GM18868 (cell line): ENCODE measurements at regions not wholly inside any gene's neighbourhood (a gene's known extent, or its start where the extent isn't known, plus 50 kb on each side); places are given as distances from the start of the nearest gene placed in this dataset.
"Not testable (repeated sequence)": the region's sequence is repeated elsewhere in the genome, so short reads cannot be mapped to it uniquely, and the experiment has no call there.

Experiments
- ATAC-seq: cut with Tn5 transposase; IDR thresholded peaks from one replicate; pipeline ENCODE4 v1.9.1; 2021; ENCODE audit warnings: mild to moderate bottlenecking, moderate library complexity; ENCODE audit not compliant: unreplicated experiment

DNA sequence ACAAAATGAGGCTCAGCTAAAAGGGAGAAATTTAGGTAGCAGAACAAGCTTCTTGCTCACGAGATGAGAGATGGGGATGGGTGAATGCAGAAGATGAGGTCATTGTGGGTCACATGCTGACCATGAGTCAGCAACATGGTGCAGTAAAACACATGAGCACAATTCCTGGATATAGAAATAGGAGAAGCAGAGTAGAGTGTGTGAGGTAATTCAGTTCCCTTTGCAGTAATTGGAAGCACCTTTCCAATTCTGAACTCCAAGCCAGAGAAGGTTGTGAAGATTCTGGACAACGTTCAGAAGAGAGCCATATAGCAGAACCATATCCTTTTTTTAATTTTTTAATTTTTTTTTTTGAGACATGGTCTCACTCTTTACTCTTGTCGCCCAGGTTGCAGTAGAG, 62.0 kb upstream of the LMNTD1 start:
- ATAC-seq: no peak

DNA sequence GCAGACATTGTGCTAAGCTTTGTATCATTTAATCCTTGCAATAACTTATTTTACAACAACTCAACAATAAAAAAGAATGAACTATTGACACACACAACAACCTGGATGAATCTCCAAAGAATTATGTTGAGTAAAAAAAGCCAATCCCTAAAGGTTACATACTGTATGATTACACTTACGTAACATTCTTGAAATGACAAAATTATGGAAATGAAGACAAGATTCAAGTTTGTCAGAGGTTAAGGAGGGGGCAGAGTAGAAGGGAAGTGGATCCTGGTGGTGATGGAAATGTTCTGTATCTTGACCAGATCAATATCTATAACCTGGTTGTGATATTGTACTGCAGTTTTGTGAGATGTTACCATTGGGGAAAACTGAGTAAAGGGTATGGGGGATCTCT, 63.2 kb upstream of the LMNTD1 start:
- ATAC-seq: no peak

DNA sequence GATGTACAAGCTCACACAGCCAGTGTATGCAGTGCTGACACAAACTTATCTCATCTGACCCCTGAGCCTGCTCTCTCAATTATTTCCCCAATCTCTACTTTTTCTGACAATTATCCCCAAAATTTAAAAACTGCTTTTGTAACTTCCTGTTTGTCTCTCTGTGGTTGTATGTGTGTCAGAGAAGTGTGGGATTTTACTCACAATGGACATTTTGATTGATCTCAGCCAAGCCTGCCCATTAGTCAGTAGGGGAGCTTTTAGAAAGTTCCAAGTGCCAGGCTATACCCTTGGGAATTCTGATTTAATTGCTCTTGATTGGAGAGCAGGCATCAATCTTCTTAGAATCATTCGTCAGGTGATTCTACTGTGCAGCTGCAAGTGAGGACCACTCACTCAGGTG, 64.9 kb upstream of the LMNTD1 start:
- ATAC-seq: no peak

DNA sequence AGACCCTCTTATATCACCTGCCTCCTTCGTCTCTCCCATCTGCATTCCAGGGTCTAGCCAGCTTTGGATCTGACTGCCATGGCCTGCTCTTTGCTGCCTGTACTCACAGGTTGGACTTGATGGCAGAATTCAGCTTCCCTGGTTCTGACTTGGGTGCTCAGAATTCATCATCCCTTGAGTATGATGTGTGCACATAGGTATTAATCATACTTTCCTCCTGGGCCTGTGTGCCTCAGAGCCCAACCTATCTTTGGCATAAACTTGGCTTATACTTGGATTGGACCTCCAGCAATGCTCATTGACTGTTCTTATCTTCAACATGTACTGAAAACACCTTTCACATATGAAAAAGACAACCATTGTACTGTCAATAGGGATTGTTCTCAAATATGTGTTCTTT, 70.7 kb upstream of the LMNTD1 start:
- no peak for ATAC-seq

DNA sequence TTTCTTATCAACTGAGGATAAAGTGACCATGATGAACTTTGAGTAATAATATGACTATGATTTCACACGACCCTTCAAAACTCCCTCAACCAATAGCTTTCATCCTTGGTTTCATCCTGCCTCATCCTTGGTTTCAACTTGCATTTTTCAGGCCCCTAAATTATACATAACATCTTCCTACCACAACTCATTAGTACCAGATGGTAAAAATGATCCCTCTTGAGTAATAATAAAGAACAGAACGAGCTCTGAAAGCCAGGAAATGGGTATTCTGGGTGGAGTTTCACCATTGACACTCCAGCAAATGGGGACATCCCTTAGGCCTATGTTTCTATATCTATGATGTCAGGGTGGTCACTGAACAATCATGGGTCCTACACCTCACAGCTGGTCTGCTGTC, 72.1 kb upstream of the LMNTD1 start:
- ATAC-seq: no peak

DNA sequence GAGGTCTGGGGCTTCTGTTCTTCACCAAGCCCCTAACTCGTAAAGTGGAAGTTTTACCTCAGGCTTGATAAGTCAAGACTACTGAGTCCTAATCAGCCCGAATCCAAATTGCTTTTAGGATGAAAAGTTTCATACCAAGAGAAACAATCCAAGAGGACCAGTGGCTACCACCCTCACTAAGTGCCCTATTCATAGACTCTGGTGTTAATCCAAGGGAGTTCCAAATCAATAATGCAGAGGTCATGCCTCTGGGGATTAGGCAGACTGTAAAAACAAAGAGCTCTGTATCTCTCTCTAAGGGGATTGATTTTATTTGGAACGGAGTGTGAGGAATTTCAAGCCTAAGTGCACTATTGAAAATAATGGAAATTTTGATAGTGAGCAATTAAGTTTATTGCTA, 76.3 kb upstream of the LMNTD1 start:
- no peak for ATAC-seq

DNA sequence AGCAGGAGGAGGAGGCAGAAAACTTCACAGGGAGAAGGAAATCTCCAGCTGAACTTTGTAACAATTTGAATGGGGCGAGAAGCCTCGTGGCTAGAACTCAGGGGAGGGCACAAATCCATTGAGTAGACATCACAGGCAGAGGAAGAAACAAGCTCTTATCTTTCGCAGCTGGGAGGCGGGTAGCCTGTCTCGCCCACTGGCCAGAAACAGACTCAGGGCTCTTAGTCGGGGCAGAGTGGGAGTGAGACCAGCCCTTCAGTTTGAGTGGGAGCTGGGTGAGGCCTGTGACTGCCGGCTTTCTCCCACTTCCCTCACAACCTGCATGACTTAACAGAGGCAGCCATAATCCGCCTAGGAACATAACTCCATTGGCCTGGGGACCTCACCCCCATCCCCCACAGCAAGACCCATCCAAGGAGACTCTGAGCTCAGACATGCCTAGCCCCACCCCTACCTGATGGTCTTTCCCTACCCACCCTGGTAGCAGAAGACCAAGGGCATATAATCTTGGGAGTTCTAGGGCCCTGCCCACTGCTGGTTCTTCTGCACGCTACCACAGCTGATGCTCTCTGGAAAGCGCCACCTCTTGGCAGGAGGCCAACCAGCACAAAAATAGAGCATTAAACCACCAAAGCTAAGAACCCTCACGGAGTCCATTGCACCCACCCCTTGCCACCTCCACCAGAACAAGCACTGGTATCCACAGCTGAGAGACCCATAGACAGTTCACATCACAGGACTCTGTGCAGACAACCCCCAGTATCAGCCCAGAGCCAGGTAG, 77.8 kb upstream of the LMNTD1 start:
- ATAC-seq: not testable (repeated sequence)

DNA sequence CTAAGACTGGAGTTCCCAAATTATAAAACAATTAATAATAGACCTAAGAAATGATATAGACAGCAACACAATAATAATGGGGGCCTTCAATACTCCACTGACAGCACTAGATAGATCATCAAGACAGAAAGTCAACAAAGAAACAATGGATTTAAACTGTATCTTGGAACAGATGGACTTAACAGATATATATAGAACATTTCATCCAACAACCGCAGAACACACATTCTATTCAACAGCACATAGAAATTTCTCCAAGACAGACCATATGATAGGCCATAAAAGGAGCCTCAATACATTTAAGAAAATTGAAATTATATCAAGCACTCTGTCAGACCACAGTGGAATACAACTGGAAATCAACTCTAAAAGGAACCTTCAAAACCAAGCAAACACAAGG, 80.1 kb upstream of the LMNTD1 start:
- ATAC-seq: not testable (repeated sequence)

DNA sequence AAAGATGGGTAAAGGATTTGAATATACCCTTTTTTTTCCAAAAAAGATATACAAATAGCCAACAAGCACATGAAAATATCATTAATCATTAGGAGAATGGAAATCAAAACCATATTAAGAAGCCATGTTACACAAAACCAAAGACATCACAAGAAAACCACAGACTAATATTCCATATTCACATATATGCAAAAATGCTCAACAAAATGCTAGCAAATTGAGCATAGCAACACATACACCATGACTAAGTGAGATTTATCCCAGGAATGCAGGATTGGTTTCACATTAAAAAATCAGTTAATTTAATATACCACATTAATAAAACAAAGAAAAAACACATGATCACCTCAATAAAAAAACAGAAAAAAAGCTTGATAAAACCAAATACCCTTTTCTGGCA, 84.7 kb upstream of the LMNTD1 start:
- ATAC-seq: no peak

DNA sequence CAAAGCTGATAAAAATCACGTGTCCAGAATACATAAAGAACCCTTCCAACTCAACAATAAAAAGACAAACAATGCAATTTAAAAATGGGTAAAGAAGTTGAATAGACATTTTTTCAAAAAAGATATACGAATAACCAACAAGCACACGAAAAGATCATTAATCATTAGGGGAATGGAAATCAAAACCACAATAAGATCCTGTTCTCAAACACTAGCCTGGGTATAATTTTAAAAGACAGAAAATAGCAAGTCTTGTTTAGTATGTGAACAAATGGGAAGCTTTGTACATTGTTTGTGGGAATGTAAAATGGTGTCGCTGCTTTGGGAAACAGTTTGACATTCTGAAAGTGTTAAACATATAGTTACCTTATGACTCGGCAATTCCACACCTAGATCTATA, 86.3 kb upstream of the LMNTD1 start:
- no peak for ATAC-seq

DNA sequence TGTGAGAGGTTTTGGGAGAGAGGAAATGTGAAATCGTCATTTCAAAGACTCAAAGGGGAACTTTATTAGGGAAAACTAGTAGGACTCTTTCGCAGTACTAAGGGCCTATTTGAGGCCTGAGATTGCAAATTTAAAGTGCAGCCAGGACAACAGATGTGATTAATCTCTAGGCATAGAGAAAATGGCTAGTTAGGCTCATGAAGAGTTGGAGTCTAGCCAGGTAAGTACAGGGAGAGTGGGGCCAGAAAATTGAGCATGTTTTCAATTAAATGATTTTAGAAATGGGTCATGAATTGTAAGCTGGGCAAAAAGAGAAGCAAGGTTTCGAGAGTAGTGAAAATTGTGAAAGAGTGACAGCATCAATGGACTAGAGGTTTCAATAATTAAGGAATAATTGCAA, 91.9 kb upstream of the LMNTD1 start:
- ATAC-seq: no peak

DNA sequence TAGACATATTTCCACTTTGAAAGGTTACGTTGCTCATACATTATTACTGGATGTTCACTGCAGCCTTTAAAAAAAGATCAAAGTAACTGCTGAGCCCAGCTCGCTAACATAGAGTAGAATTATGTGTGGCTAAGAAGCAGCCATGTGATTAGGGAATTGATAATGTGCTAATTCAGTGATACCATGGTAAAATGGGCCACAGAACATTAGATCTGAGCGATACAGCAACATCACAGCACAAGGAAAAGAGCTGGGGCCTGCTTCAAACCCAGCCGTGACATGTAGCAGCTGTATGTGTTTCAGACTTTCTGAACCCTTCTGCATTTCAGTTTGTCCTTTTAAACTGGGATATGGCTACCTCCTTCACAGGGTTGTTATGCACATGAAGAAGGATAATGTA, 92.3 kb upstream of the LMNTD1 start:
- no peak for ATAC-seq

DNA sequence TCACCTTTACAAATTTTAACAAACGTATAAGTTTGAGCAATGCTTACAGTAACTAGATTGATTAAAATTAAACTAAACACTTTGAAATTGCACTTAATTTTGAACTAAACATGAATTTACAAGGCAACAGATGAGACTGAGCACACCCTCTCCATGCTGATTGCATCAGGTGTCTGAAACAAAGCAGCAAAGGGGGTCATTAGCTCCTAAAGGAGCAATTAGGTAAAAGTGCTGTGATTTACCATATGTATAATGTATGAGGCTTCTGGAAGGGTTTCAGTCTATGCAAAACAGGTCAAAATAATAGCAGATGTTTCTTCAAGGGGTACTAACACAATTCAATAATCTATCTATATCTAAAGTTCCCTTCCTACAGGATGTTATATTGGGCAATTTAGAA, 98.8 kb upstream of the LMNTD1 start:
- ATAC-seq: no peak

DNA sequence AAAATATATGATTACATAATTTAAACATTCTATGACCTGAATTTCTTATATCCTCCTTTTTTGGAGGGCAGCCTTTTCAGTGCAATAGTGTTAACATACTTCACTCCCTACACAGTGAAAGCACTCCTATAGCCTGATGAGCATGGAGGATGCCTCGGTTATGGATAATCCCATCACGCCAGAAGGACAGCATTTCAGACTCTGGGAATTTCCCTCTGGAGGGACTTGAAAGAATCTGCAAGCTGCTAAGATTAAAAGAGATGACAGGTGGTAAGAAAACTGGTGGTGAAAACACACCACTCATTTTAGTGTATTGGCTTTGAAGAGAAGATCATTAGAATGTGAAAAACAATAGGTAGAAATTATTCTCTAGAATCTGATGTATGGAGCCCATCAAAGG, 99.3 kb upstream of the LMNTD1 start:
- ATAC-seq: no peak

DNA sequence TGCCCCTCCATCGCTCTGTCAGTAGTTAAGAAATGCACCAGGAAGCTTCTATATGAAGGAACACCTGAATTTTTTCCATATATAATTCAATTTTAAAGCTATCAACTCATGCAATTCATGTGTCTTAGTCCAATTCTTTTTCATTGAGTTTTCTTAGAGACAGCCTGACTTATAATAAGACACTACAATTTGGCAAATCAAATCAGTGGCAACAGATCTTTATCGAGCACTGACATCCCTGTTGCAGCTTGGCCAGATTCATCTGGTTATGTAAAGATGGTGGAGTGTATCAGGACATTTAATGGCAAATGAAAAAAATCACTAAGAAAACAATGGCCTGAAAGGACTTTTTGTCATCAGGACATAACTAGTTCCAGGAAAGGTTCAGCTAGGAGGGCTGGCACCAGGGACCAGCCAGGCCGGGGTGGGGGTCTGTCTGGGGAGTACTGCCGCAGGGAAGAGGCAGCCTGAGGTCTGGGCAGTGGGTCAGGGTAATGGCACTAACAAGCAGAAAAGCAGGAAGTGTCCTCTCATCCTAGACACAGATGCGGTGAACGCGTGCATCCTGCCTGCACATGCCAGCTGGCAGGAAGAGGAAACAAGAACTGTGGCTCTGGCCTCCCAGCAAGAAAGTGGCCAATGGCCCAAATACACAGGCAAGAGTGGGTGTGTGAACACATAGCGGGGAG, 100.5 kb upstream of the LMNTD1 start:
- ATAC-seq: no peak

DNA sequence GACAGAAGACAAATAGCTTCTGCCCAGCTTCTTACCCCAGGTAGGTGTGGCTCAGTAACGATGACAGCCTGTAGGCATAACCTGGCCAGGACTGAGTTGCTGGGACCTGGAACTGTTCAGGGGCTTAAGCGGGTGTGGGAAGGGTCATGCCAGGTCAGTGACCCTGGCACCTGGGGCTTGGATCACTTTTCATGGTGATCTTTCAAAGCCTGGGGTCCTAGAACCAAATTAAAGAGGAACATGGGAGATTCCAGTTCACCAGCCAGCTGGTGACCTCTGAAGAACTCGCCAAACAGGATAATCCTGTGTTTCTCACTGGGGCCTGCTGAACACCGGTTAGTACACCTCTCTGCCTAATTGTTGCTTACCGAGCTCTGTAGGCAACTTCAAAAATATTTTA, 102.6 kb upstream of the LMNTD1 start:
- no peak for ATAC-seq

DNA sequence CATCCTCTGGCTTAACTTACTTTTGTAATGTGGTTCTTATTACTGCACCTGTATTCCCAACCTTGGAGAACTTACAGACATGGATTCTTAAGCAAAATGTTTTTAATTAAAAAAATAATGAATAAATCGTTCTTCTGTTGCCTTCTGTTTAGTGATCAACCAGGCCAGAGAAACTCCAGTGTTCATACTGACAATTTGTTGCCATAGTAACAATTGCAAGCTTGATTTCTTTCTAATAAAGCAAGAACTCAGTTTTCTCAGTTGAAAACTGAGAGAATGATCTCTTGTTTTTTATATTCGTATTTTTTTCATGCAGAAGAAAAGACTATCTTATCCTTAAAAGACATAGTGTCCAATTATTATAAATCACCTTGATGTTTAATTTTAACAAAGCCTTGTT, 106.5 kb upstream of the LMNTD1 start:
- no peak for ATAC-seq

DNA sequence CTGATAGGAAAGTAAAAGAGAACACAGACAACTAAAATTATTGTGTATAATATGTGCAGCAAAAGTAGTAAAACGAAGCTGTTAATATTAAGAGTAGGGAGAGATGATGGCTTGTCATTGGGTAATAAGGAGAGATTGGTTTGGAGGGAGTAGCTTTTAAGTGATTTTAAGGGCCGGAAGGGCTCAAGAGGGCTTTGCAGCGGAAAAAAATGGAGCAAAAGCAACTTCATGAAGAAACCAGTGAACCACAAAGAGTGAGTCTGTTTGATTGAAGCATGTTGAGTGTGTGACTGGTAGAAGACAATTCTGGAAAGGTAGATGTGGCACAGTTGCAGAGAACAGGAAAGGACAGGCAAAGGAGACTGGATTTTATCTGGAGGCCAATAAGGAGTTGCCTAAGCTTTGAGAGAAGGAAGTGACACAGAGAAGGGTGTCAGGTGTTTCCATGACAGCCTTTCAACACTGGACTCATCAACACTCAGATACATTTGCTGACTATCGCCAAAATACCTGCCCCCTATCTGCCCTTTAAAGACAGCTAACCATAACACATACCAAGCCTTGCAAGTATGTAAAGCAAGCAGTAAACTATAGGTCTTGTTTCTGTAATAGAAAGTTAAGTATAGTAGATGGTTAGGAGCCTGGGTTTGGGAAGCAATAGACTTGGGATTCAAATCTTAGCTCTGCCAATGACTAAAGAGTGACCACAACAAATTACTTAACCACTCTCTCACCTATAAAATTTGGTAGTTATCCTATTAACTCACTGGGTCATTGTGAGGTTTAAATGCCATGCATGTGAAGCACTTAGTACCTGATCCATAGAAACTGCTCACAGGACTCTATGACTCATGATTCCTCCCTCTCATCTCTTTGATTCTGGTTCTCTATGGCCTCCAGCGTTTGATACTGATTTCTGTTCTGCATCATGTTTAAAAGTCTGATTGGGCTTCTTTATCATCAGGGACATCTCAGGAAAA, 117.3 kb upstream of the LMNTD1 start:
- no peak for ATAC-seq

DNA sequence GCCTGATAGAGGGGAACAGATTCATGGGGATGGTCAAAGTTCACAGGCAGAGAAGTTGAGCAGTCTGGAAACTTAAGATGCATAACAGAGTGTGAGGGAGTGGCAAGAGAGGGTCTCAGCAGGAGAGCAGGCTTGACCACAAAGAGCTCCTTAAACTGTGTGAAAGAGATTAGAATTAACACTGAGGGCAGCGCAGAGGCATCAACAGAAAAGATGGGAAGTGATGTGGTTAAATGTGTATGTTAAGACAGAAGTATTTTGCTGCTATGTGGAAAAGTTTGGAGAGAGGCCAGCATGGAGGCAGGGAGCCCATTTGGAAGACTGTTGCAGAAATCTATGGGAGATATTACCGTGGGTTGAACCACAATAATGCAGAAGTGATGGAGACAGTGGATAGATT, 122.7 kb upstream of the LMNTD1 start:
- ATAC-seq: no peak

DNA sequence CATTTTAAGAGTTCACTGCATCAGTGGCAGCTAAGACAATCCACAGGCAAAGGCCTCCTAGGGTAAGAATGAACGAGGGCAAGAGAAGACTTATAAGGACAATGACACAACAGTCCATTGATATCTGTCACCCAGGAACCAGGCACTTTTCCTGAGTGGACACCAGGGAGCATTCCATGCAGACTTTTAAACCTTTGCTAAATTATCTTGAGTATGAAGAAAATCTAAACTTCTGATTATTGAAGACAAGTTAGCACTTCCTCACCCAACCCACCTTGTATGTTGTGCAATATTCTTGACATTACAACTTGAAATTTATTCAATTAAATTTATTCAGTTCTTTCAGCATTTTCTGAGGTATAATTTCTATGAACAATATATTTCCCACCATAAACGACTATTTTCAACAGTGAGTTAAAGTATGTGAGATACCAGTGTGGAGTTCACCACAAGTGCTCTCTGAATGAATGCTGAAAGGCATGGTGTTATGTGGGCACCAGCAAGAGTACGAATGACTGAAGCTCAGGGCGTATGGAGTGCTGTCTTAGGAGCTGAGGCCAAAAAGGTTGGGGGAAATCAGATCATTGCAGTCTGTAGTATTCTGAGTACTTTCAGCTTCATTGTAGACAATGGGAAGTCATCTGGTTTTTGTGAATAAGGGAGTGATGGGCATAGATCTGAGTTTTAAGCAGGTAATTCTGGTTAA, 124.3 kb upstream of the LMNTD1 start:
- ATAC-seq: no peak

DNA sequence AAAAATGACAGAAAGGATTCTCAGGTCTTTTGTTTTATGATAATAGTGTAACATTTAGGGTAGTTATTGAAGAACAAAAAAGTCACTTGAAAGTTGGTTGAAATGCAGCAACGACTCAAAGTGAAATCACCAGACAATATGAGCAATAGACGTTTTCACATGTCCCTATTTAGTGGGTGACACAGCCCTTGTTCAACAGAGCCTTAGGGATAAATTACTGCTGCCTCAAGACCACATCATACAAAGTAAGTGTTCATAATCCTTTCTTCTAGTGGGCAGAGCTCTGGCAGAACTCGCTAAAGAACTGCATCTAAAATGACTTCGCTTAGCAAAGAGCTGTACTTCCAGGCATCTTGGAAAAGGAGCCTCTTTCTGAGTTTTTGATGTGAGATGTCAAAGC, 128.5 kb upstream of the LMNTD1 start:
- no peak for ATAC-seq
